ENCODE measurements at regions not wholly inside any gene's neighbourhood (a gene's known extent, or its start where the extent isn't known, plus 50 kb on each side); places are given as distances from the start of the nearest gene placed in this dataset.

GRCh38 chr6:103280417-103280816 is 1579.3 kb downstream of the HACE1 start:
- no peaks in the 10 kb centered on the region for H4K20me1 ChIP-seq (ENCODE audit: insufficient read depth)
- CTCF ChIA-PET, result no interaction called here
- H3K4me3 ChIP-seq (ENCODE audit: low read depth in 2 of 2, low read length in 1 of 2), result no peak overlapping the region
- POLR2A ChIA-PET, result no interaction called here
- H3K4me2 ChIP-seq, result no peak overlapping the region
- no peaks in the 10 kb centered on the region for H3K9me3 ChIP-seq
- H3F3A ChIP-seq (replicated peaks; ENCODE audit: insufficient read depth), result no peaks in the 10 kb centered on the region
- TF ChIP-seq MXI1 (IDR thresholded peaks at IDR 0.05; ENCODE audit: low read depth, low read length) (no peak), GATA2 (CRISPR knock-in tag; IDR thresholded peaks at IDR 0.05) (no peak), RCOR1 (IDR thresholded peaks at IDR 0.05; ENCODE audit: low read length) (no peak), TCF12 (IDR thresholded peaks at IDR 0.05) (no peak), EZH2phosphoT487 (IDR thresholded peaks at IDR 0.05; ENCODE audit: borderline replicate concordance, low read depth) (no peak), JUND (IDR thresholded peaks at IDR 0.05) (no peak), TEAD4 (IDR thresholded peaks at IDR 0.05; ENCODE audit: borderline replicate concordance, insufficient read depth) (no peak), MAX (IDR thresholded peaks at IDR 0.05; ENCODE audit: low read depth) (no peak), EP300 (IDR thresholded peaks at IDR 0.05; ENCODE audit: borderline replicate concordance in 1 of 2, low read depth in 1 of 2, low read length in 1 of 2) (no peak), POLR2AphosphoS5 (IDR thresholded peaks at IDR 0.05; ENCODE audit: low read depth, low read length) (no peak)
- H3K36me3 ChIP-seq (replicated peaks in 1 of 2; ENCODE audit: control insufficient read depth in 1 of 2, insufficient read depth in 2 of 2, low read length in 1 of 2), result no peaks in the 10 kb centered on the region
- H3K4me1 ChIP-seq (ENCODE audit: control insufficient read depth in 1 of 2, insufficient read depth in 2 of 2, low read depth in 1 of 2, low read length in 1 of 2), result no peaks in the 10 kb centered on the region
- no peaks in the 10 kb centered on the region for H3K27me3 ChIP-seq (ENCODE audit: insufficient read depth)
- H3K9ac ChIP-seq, result no peak overlapping the region
- H3K79me2 ChIP-seq (ENCODE audit: insufficient read depth), result no peaks in the 10 kb centered on the region
- DNase-seq, result no peak
- no peak overlapping the region for H2AFZ ChIP-seq (ENCODE audit: low read depth)
- H3K9me2 ChIP-seq, result no peaks in the 10 kb centered on the region
- no peak overlapping the region for H3K27ac ChIP-seq (ENCODE audit: low read depth in 2 of 2, low read length in 1 of 2)
- WGBS (ENCODE audit: low lambda C conversion rate), result 38% methylated on average over 2 of the region's 2 CpGs

GRCh38 chr6:103277936-103278335 is 1581.8 kb downstream of the HACE1 start:
- H3K36me3 ChIP-seq (replicated peaks in 1 of 2; ENCODE audit: control insufficient read depth in 1 of 2, insufficient read depth in 2 of 2, low read length in 1 of 2), result no peaks in the 10 kb centered on the region

More at GRCh38 chr6:103277936-103278335, 1581.8 kb downstream of the HACE1 start:
- Histone ChIP-seq H3K27me3 (ENCODE audit: insufficient read depth) (no peaks in the 10 kb centered on the region), H3K4me3 (ENCODE audit: low read depth in 2 of 2, low read length in 1 of 2) (no peak overlapping the region), H3K9me2 (no peaks in the 10 kb centered on the region), H4K20me1 (ENCODE audit: insufficient read depth) (no peaks in the 10 kb centered on the region), H3K27ac (ENCODE audit: low read depth in 2 of 2, low read length in 1 of 2) (no peak overlapping the region), H3K4me1 (ENCODE audit: control insufficient read depth in 1 of 2, insufficient read depth in 2 of 2, low read depth in 1 of 2, low read length in 1 of 2) (no peaks in the 10 kb centered on the region), H3K9me3 (no peaks in the 10 kb centered on the region), H3K4me2 (no peak overlapping the region), H3K79me2 (ENCODE audit: insufficient read depth) (no peaks in the 10 kb centered on the region), H2AFZ (ENCODE audit: low read depth) (no peak overlapping the region), H3K9ac (no peak overlapping the region), H3F3A (replicated peaks; ENCODE audit: insufficient read depth) (no peaks in the 10 kb centered on the region)
- CTCF ChIA-PET, result no interaction called here
- TF ChIP-seq NFIC (IDR thresholded peaks at IDR 0.05; ENCODE audit: borderline replicate concordance), result no peak
- TF ChIP-seq IRF3 (IDR thresholded peaks at IDR 0.05; ENCODE audit: low read depth, low read length), result no peak
- TF ChIP-seq MAX (IDR thresholded peaks at IDR 0.05; ENCODE audit: low read depth), result no peak
- TF ChIP-seq USF1 (IDR thresholded peaks at IDR 0.05; ENCODE audit: borderline replicate concordance, low read depth), result no peak
- no peak for TF ChIP-seq RXRA (IDR thresholded peaks at IDR 0.05; ENCODE audit: borderline replicate concordance, low read depth)
- no peak for TF ChIP-seq YY1 (IDR thresholded peaks at IDR 0.05; ENCODE audit: low read depth)
- no peak for TF ChIP-seq ELF1 (IDR thresholded peaks at IDR 0.05)
- no peak for TF ChIP-seq RFX5 (IDR thresholded peaks at IDR 0.05; ENCODE audit: low read length)
- TF ChIP-seq USF2 (IDR thresholded peaks at IDR 0.05; ENCODE audit: borderline replicate concordance, low read depth, low read length), result no peak
- no peak for TF ChIP-seq NRF1 (IDR thresholded peaks at IDR 0.05; ENCODE audit: low read depth, low read length)
- TF ChIP-seq SMC3 (IDR thresholded peaks at IDR 0.05; ENCODE audit: low read depth, low read length), result no peak
- no peak for TF ChIP-seq TAF1 (IDR thresholded peaks at IDR 0.05; ENCODE audit: borderline replicate concordance, low read depth, low read length)
- TF ChIP-seq PBX3 (IDR thresholded peaks at IDR 0.05), result no peak
- TF ChIP-seq EP300 (IDR thresholded peaks at IDR 0.05; ENCODE audit: borderline replicate concordance in 1 of 2, low read depth in 1 of 2, low read length in 1 of 2), result no peak
- TF ChIP-seq JUND (IDR thresholded peaks at IDR 0.05), result no peak
- no peak for TF ChIP-seq TEAD4 (IDR thresholded peaks at IDR 0.05; ENCODE audit: borderline replicate concordance, insufficient read depth)
- TF ChIP-seq RCOR1 (IDR thresholded peaks at IDR 0.05; ENCODE audit: low read length), result no peak
- TF ChIP-seq GABPA (IDR thresholded peaks at IDR 0.05; ENCODE audit: low read depth), result no peak
- TF ChIP-seq SIN3A (IDR thresholded peaks at IDR 0.05; ENCODE audit: borderline replicate concordance, low read depth, low read length), result no peak
- no peak for TF ChIP-seq MEF2A (IDR thresholded peaks at IDR 0.05; ENCODE audit: borderline replicate concordance, low read depth)
- DNase-seq, result no peak
- POLR2A ChIA-PET, result no interaction called here
- 27% methylated on average over 1 of the region's 1 CpG for WGBS (ENCODE audit: low lambda C conversion rate)
